HL-60 (cell line): ENCODE measurements at regions not wholly inside any gene's neighbourhood (a gene's known extent, or its start where the extent isn't known, plus 50 kb on each side); places are given as distances from the start of the nearest gene placed in this dataset.

Experiments
- CTCF ChIP-seq: IDR thresholded peaks from one replicate; pipeline ENCODE4 v1.5.1; 2011; ENCODE audit warnings: low read length, control low read depth, inconsistent platforms; ENCODE audit not compliant: insufficient read depth
- POLR2AphosphoS5 ChIP-seq: IDR thresholded peaks from 2 replicates; pipeline ENCODE4 v1.6.1; 2012; ENCODE audit warnings: low read depth
- REST ChIP-seq: IDR thresholded peaks from 2 replicates; pipeline ENCODE4 v1.6.1; 2012; ENCODE audit warnings: low read depth; ENCODE audit not compliant: insufficient replicate concordance
- SPI1 ChIP-seq: IDR thresholded peaks from 2 replicates; pipeline ENCODE4 v1.6.1; 2012; ENCODE audit warnings: low read depth, mild to moderate bottlenecking, borderline replicate concordance

- TF ChIP-seq CTCF, result no peak
- TF ChIP-seq POLR2AphosphoS5, result no peak
- no peak for TF ChIP-seq REST
- TF ChIP-seq SPI1, result no peak
These were observed 77.6 kb upstream of the IPO5 start for GRCh38 chr13:97875911-97876310.
